ENCODE measurements at regions not wholly inside any gene's neighbourhood (a gene's known extent, or its start where the extent isn't known, plus 50 kb on each side); places are given as distances from the start of the nearest gene placed in this dataset.

DNA sequence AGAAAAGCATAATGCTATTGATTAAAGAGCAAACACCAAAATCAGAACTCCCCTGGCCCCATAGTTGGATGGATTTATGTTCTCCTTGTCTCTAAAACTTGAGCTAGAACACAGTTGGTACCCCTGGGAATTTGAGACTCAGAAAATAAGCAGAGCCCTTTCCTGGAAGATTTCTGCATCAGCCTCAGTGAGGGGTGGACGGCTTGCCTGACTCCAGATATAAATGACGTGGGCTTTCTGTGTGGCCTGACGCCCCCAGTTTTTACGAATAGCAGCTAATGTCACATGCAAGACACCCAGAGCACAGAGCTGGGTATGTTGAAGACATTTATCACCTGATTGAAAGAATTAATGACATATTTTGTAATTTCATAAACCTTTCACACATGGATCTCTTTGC is 130.8 kb downstream of the TRIM29 start:
- intact Hi-C loops (cut with micrococcal nuclease) = no loop called here
- TF ChIP-seq MYC (IDR thresholded peaks at IDR 0.05; ENCODE audit: low read depth, low read length) = no peak
- TF ChIP-seq, protein P1, sequence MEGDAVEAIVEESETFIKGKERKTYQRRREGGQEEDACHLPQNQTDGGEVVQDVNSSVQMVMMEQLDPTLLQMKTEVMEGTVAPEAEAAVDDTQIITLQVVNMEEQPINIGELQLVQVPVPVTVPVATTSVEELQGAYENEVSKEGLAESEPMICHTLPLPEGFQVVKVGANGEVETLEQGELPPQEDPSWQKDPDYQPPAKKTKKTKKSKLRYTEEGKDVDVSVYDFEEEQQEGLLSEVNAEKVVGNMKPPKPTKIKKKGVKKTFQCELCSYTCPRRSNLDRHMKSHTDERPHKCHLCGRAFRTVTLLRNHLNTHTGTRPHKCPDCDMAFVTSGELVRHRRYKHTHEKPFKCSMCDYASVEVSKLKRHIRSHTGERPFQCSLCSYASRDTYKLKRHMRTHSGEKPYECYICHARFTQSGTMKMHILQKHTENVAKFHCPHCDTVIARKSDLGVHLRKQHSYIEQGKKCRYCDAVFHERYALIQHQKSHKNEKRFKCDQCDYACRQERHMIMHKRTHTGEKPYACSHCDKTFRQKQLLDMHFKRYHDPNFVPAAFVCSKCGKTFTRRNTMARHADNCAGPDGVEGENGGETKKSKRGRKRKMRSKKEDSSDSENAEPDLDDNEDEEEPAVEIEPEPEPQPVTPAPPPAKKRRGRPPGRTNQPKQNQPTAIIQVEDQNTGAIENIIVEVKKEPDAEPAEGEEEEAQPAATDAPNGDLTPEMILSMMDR (IDR thresholded peaks at IDR 0.05; ENCODE audit: extremely low read depth in 1 of 2, insufficient read depth in 1 of 2, low read depth in 1 of 2, low read length in 2 of 2) = no peak
- TF ChIP-seq FOS (IDR thresholded peaks at IDR 0.05; ENCODE audit: borderline replicate concordance, insufficient read depth, low read length) = no peak
- no peak for TF ChIP-seq EZH2 (IDR thresholded peaks at IDR 0.05; ENCODE audit: borderline replicate concordance, low read depth, low read length, severe bottlenecking)
- TF ChIP-seq, protein P2, sequence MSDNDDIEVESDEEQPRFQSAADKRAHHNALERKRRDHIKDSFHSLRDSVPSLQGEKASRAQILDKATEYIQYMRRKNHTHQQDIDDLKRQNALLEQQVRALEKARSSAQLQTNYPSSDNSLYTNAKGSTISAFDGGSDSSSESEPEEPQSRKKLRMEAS (IDR thresholded peaks at IDR 0.05; ENCODE audit: insufficient read depth, insufficient read length) = no peak
- no peak for TF ChIP-seq GATA2 (IDR thresholded peaks at IDR 0.05; ENCODE audit: insufficient read depth, insufficient read length, low read depth, low read length)
- no peak for TF ChIP-seq POLR2AphosphoS5 (IDR thresholded peaks at IDR 0.05; ENCODE audit: insufficient read depth, low read depth, low read length)
- no peak for TF ChIP-seq POLR2A (IDR thresholded peaks at IDR 0.05; ENCODE audit: low read depth, low read length)
- no peak for TF ChIP-seq JUN (IDR thresholded peaks at IDR 0.05; ENCODE audit: borderline replicate concordance, insufficient read depth, insufficient read length, low read depth)
- POLR2A ChIA-PET = no interaction called here
- no TSS peak for BruUV-seq (replicated peaks)
- Histone ChIP-seq H3K27ac (ENCODE audit: insufficient read depth, low read depth, low read length) (no peak overlapping the region), H3K9me1 (replicated peaks; ENCODE audit: control insufficient read depth, extremely low read depth, insufficient read depth, low read length) (no peaks in the 10 kb centered on the region), H3K4me3 (replicated peaks in 1 of 3; ENCODE audit: insufficient read depth in 1 of 3, low read depth in 1 of 3, low read length in 3 of 3) (no peak overlapping the region), H3K4me2 (ENCODE audit: insufficient read depth, low read length) (no peak overlapping the region), H3K4me1 (ENCODE audit: control insufficient read depth, extremely low read depth, insufficient read depth, low read length) (no peaks in the 10 kb centered on the region), H3K27me3 (ENCODE audit: control insufficient read depth in 2 of 2, insufficient read depth in 2 of 2, low read length in 2 of 2) (no peaks in the 10 kb centered on the region), H4K20me1 (replicated peaks; ENCODE audit: control insufficient read depth, extremely low read depth, insufficient read depth, low read length) (no peaks in the 10 kb centered on the region), H3K79me2 (ENCODE audit: control insufficient read depth, insufficient read depth, low read length) (no peaks in the 10 kb centered on the region), H3K36me3 (ENCODE audit: control insufficient read depth in 2 of 2, extremely low read depth in 1 of 2, insufficient read depth in 2 of 2, low read length in 2 of 2) (no peaks in the 10 kb centered on the region), H3K9ac (replicated peaks; ENCODE audit: extremely low read depth, insufficient read depth, low read length) (no peak overlapping the region), H3K9me3 (replicated peaks; ENCODE audit: control insufficient read depth, insufficient read depth, low read length) (no peaks in the 10 kb centered on the region), H2AFZ (ENCODE audit: low read depth, low read length) (no peak overlapping the region)
- CTCF ChIA-PET = no interaction called here
- FAIRE-seq (no peak), DNase-seq (ENCODE audit: low read depth, low spot score) (no peak)
- dilution Hi-C loops (cut with MboI; ENCODE audit: extremely low pct_ligation_motif_present, low sequenced_read_pairs) = no loop called here

Measured in endothelial cell of umbilical vein (primary cell).